GM21737 (cell line): ENCODE measurements at regions not wholly inside any gene's neighbourhood (a gene's known extent, or its start where the extent isn't known, plus 50 kb on each side); places are given as distances from the start of the nearest gene placed in this dataset.

Experiments used
- ATAC-seq: cut with Tn5 transposase; IDR thresholded peaks from one replicate; pipeline ENCODE4 v1.9.1; 2021; ENCODE audit warnings: mild to moderate bottlenecking, moderate library complexity; ENCODE audit not compliant: unreplicated experiment

GRCh38 chr1:60487565-60488345 is 414.2 kb upstream of the C1orf87 start:
- ATAC-seq: no peak

DNA sequence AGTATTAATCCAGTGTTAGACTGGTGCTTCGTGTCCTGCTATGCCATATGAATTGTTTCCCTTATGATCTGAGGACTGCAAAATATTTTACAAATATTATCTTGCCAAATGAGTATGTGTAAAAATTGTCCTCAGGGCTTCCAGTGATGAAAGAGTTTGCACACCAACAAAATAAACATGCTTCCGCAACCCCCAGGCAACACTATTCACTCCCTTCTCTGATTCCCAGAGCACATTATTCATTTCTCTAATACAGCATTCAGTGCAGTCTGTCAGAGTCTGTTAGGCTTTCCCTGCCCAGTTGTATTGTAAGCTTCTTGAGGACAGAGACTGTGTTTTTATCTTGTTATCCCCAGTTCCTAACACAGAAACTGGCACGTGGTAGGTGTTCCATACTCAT is 409.9 kb upstream of the C1orf87 start:
- ATAC-seq: no peak

DNA sequence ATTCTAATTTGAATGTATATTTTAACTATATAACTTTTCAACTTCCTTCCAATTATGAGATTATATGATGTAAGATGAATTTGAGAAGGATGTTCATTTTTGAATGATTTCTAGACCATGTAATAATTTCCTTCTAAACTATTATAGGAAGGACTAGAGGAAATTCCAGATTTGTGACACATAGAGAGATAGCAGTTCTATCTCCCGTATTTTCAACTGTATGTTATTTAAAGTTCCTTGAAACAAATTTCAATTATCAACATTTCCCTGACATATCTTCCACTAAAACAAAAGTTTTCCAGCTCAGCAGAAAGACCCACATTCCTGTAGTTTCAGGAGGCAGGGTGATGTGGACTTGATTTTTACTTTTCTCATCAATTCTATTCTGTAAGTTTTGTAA is 396.7 kb upstream of the C1orf87 start:
- no peak for ATAC-seq

- no peak for ATAC-seq
Measured at GRCh38 chr1:60463786-60464185, 390.2 kb upstream of the C1orf87 start.

- no peak for ATAC-seq
Measured at GRCh38 chr1:60463146-60463545, 389.6 kb upstream of the C1orf87 start.

GRCh38 chr1:60461925-60462595 is 388.5 kb upstream of the C1orf87 start:
- ATAC-seq: no peak

DNA sequence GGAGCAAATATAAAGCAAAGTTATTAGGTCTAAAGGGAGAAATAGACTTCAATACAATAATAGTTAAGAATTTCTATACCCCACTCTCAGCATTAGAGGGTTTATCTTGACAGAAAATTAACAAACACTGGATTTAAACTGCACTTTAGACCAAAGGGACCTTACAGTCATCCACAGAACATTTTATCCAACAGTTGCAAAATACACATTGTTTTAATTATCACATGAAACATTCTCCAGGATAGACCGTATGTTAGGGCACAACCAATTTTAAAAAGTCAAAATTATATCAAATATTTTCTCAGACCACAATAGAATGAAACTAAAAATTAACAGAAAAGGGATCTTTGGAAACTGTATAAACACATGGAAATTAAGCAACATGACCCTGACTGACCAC is 384.5 kb upstream of the C1orf87 start:
- no peak for ATAC-seq

GRCh38 chr1:60449876-60450275 is 376.3 kb upstream of the C1orf87 start:
- no peak for ATAC-seq

GRCh38 chr1:60448850-60449249 is 375.3 kb upstream of the C1orf87 start:
- ATAC-seq: no peak

DNA sequence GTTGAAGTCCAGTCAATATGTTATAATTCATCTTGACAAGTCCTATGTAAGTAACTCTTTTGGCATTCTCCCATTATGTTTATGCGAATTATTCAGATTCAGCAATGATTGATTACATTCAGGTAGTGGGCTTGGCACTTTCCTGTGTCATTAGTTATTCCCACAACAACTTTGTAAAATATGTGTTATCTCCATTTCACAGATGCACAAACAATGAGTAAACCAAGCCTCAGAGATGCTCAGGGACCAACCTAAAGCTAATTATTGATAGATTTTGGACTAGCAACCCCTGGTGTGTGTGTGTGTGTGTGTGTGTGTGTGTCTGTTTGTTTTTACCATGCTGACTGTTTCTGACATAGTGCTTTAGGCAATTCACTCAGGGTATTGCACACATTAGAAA is 371.1 kb upstream of the C1orf87 start:
- ATAC-seq: no peak

- no peak for ATAC-seq
Measured at GRCh38 chr1:60436186-60436585, 362.6 kb upstream of the C1orf87 start.

DNA sequence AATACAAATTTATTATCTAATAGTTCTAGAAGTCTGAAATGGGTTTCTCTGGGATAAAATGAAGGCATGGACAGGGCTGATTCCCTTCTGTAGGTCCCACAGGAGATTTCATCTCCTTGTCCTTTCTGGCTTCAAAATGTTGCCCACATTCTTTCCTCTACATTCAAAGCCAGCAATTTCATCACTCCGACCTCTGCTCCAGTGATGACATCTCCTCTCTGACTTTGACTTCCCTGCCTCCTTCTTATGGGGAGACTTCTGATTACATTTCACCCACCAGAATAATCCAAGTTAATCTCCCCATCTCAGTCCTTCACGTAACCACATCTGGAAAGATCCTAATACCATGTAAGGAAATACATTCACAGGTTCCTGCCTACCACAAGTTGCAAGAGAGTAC is 358.0 kb upstream of the C1orf87 start:
- ATAC-seq: no peak

GRCh38 chr1:60430375-60430774 is 356.8 kb upstream of the C1orf87 start:
- ATAC-seq: no peak

DNA sequence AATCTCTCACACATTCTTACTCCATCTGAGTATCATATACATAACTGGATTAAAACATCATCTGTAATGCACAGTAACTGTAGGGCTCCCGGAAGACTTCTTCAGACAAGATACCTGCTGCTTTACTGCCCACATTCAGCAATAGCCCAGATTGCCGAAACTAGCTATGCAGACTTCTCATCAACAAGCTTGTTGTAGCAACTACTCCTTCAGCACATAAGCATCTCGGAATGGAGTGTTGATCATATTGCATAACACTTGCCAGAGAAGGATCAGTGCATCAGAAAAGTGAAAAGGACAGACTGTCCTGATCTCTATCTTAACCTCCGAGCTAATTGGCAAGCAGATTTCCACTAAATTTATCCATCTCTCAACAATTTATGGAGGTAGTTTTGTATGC is 354.6 kb upstream of the C1orf87 start:
- no peak for ATAC-seq

GRCh38 chr1:60427701-60428100 is 354.1 kb upstream of the C1orf87 start:
- no peak for ATAC-seq

- ATAC-seq: no peak
Measured at GRCh38 chr1:60427194-60427593, 353.6 kb upstream of the C1orf87 start.

GRCh38 chr1:60425528-60425927 is 352.0 kb upstream of the C1orf87 start:
- no peak for ATAC-seq

- ATAC-seq: no peak
Measured at GRCh38 chr1:60423146-60423780, 349.7 kb upstream of the C1orf87 start.

DNA sequence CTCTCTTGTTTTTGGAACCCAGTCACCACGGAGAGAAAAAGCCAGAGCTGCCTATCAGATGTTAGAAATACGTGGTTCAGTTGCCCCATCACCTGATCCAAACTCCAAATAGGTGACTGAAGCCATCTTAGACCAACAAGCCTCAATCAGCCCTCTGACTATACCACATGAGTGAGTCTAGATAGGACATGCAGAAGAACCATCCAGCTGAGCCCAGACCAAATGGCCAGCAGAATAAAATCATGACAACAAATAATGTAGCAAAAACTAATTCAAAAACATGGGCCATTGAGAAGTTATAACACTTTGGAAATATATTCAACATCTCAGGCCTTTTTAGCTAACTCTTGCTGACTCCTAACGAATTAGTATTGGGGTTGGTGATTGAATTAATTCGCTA is 348.4 kb upstream of the C1orf87 start:
- ATAC-seq: no peak

GRCh38 chr1:60419023-60419422 is 345.5 kb upstream of the C1orf87 start:
- ATAC-seq: no peak

GRCh38 chr1:60415696-60416095 is 342.1 kb upstream of the C1orf87 start:
- no peak for ATAC-seq

DNA sequence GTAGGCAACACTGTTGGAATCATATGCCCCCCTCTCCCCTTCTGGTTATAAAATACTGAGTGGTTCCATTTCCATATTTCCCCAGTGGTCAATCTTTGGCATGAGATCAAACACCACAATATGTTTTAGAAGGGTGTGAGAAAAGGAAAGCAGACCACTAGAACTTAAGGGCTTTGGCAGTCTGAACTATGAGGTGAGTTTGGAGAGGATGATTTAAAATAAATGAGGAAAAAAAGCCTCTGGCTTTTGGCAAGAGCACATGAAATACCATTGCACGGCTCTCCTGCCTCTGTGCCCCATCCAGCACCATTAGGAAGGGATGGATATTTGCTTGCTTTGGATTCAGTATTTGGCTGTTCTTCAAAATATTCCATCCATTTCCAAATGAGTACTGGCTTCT is 339.5 kb upstream of the C1orf87 start:
- no peak for ATAC-seq
